PC-9 (cell line): ENCODE measurements at regions not wholly inside any gene's neighbourhood (a gene's known extent, or its start where the extent isn't known, plus 50 kb on each side); places are given as distances from the start of the nearest gene placed in this dataset.

ENCODE experiments used
- CTCF ChIP-seq: fragments of 200-600 bp; sonication (generic); conservative IDR thresholded peaks from 2 replicates; pipeline ENCODE4 v1.6.1; 2017; ENCODE audit warnings: mixed run types, antibody characterized with exemption, mild to moderate bottlenecking, moderate library complexity
- EZH2 ChIP-seq: fragments of 200-600 bp; sonication (generic); IDR thresholded peaks from 2 replicates; pipeline ENCODE4 v1.8.0; 2017; ENCODE audit warnings: antibody characterized with exemption, low read depth

- TF ChIP-seq CTCF, result no peak
- TF ChIP-seq EZH2, result no peak
Observed at GRCh38 chr5:91954136-91954535, 571.0 kb upstream of the ARRDC3 start.
